Peyer's patch (tissue), 4 donors: ENCODE measurements at regions not wholly inside any gene's neighbourhood (a gene's known extent, or its start where the extent isn't known, plus 50 kb on each side); places are given as distances from the start of the nearest gene placed in this dataset.

Source experiments
- DNase-seq, 3 donors: peaks; one replicate each; pipeline ENCODE4 v3.0.0-alpha.2; 2017 to 2019
- H3K27ac ChIP-seq, 4 donors: fragments of 200-600 bp; sonication (generic); one replicate each; pipeline ENCODE4 v1.5.1; 2016 to 2019
- H3K27me3 ChIP-seq, 2 donors: fragments of 200-600 bp; sonication (generic); one replicate each; pipeline ENCODE4 v1.5.1; 2019
- H3K36me3 ChIP-seq, 3 donors: fragments of 200-600 bp; sonication (generic); one replicate each; pipeline ENCODE4 v1.5.1; 2016 to 2019
- H3K4me1 ChIP-seq, 4 donors: fragments of 200-600 bp; sonication (generic); one replicate each; pipeline ENCODE4 v1.5.1; 2016 to 2019
- H3K4me3 ChIP-seq, 4 donors: fragments of 200-600 bp; sonication (generic); 1 replicate in 3 of 4; 2 replicates in 1 of 4; pipeline ENCODE4 v1.5.1; 2016 to 2019; ENCODE audit warnings: mild to moderate bottlenecking in 1 of 4
- H3K9me3 ChIP-seq, 4 donors: fragments of 200-600 bp; sonication (generic); one replicate each; pipeline ENCODE4 v1.5.1; 2016 to 2019; ENCODE audit warnings: mild to moderate bottlenecking in 1 of 4
- POLR2A ChIP-seq, 2 donors: fragments of 450-650 bp; IDR thresholded peaks; one replicate each; pipeline ENCODE4 v1.5.1; 2017; ENCODE audit warnings: antibody characterized with exemption in 2 of 2, mild to moderate bottlenecking in 2 of 2, moderate library complexity in 2 of 2
- TF ChIP-seq, protein P1 (sequence below), 6 experiments: fragments of 450-650 bp in 4 of 6; fragments of 200-600 bp in 2 of 6; sonication (generic) in 1 of 6; IDR thresholded peaks; one replicate each; pipeline ENCODE4 v1.5.1; 2017 to 2019; ENCODE audit warnings: antibody characterized with exemption in 6 of 6, mild to moderate bottlenecking in 3 of 6, moderate library complexity in 1 of 6

DNA sequence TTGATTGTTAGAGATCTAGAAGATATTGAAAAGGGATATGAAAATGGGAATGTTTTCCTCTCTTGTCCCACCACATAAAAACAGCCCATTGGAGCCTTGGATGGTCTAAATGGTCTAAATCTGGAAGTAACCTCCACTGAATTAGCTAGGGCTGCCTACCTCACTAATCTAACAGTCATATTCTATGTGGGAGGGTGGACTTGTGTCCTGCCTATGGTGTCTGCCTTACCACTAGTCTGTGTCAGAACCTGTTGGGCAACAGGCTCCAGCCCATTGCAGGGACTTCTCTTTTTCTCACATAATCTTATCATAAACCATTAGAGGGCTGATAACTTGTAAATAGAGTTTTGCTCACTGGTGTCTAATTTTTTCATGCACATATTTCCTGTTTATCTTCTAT, 548.8 kb upstream of the CDH18 start:
- Histone ChIP-seq H3K4me3 (no peak overlapping the region), H3K4me1 (no peaks in the 10 kb centered on the region), H3K27ac (no peak overlapping the region), H3K27me3 (no peaks in the 10 kb centered on the region), H3K9me3 (no peaks in the 10 kb centered on the region), H3K36me3 (no peaks in the 10 kb centered on the region)
- DNase-seq, result no peak
- TF ChIP-seq, protein P1, sequence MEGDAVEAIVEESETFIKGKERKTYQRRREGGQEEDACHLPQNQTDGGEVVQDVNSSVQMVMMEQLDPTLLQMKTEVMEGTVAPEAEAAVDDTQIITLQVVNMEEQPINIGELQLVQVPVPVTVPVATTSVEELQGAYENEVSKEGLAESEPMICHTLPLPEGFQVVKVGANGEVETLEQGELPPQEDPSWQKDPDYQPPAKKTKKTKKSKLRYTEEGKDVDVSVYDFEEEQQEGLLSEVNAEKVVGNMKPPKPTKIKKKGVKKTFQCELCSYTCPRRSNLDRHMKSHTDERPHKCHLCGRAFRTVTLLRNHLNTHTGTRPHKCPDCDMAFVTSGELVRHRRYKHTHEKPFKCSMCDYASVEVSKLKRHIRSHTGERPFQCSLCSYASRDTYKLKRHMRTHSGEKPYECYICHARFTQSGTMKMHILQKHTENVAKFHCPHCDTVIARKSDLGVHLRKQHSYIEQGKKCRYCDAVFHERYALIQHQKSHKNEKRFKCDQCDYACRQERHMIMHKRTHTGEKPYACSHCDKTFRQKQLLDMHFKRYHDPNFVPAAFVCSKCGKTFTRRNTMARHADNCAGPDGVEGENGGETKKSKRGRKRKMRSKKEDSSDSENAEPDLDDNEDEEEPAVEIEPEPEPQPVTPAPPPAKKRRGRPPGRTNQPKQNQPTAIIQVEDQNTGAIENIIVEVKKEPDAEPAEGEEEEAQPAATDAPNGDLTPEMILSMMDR (IDR thresholded peaks at IDR 0.05), result no peak
- no peak for TF ChIP-seq POLR2A (IDR thresholded peaks at IDR 0.05)

DNA sequence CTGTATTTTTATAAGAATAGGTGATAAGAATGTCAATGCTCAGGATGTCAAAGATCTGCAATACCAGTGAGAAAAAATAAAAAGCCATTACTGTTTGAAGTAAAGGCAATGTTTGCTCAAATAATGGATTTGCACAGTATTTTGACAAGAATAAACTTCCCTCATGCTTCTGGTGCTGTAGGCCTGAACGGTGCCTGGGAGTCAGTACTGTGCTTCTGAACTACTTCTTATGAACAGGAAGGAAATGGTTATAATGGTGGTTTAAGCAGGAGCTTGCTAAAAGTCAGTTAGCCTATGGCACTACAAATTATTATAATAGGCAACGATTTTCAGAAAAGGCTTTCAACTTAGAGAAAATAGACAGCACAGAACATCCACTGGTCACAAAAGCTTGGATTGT, 548.3 kb upstream of the CDH18 start:
- no peaks in the 10 kb centered on the region for H3K4me1 ChIP-seq
- no peaks in the 10 kb centered on the region for H3K27me3 ChIP-seq
- no peak overlapping the region for H3K4me3 ChIP-seq
- no peaks in the 10 kb centered on the region for H3K9me3 ChIP-seq
- H3K27ac ChIP-seq, result no peak overlapping the region
- DNase-seq, result no peak
- H3K36me3 ChIP-seq, result no peaks in the 10 kb centered on the region
- TF ChIP-seq POLR2A (IDR thresholded peaks at IDR 0.05), result no peak

DNA sequence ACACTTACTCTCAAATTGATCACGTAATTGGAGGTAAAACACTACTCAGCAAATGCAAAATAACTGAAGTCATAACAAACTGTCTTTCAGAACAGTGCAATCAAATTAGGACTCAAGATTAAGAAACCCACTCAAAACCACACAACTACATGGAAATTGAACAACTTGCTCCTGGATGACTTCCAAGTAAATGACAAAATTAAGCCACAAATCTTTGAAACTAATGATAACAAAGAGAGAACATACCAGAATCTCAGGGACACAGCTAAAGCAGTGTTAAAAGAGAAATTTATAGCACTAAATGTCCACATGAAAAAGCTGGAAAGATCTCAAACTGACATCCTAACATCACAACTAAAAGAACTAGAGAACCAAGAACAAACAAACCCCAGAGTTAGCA, 540.5 kb upstream of the CDH18 start:
- Histone ChIP-seq H3K27me3 (no peaks in the 10 kb centered on the region), H3K36me3 (no peaks in the 10 kb centered on the region), H3K4me3 (no peak overlapping the region), H3K4me1 (no peaks in the 10 kb centered on the region), H3K9me3 (no peaks in the 10 kb centered on the region), H3K27ac (no peak overlapping the region)
- DNase-seq, result no peak
- no peak for TF ChIP-seq POLR2A (IDR thresholded peaks at IDR 0.05)
- TF ChIP-seq, protein P1 (IDR thresholded peaks at IDR 0.05), result no peak

DNA sequence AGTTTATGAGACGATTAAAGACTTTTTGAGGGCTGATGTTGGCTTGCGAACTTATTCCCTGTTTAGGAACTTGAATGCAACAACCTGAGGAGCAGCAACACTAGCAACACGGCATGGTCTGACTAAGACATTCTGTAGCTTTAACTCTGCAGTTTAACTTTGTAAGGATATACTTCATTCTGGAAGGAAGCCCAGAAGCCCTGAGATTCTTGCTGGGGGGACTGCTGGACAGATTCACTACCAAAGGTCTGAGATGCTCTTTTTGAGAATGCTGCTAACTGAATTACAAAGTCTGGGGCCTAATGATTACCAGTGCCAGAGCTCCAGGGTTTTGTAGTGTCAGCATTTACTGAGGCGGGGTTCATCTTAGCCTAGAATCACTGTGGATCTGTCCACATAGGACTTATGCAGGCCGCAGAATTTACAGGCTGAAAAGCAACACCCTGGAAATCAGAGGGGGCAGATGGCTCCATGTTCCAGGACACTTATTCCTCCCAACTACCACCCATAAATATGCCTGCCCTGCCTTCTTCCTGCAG, 537.1 kb upstream of the CDH18 start:
- Histone ChIP-seq H3K4me3 (no peak overlapping the region), H3K36me3 (no peaks in the 10 kb centered on the region), H3K9me3 (no peaks in the 10 kb centered on the region), H3K27ac (no peak overlapping the region), H3K27me3 (no peaks in the 10 kb centered on the region), H3K4me1 (no peaks in the 10 kb centered on the region)
- no peak for DNase-seq
- TF ChIP-seq POLR2A (IDR thresholded peaks at IDR 0.05), result no peak
- TF ChIP-seq, protein P1 (IDR thresholded peaks at IDR 0.05), result no peak

DNA sequence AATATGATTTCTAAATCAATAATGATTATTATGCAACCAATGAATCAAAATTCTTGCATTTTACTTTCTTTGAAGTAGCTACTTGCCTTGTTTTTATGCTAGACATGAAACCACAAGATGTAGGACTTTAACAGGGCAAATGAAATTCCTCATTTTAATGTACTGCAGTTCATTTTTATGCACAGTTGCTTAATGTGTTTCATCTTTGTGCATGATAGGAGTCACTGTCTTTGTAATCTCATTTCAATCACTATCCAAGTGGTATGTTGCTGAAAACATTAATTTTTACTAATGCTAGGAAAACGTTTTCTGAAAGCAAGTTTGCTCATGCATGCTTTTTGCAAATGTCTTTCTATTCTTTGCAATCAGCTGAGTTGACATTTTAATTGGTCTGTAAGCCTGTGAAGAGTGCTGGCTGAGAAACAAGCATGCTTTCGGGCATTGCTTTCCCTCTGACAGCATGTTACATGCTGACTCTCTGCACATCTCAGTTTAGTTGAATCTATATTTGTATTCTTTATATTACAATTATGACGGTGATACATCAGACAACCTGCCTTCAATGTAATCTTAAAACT, 535.0 kb upstream of the CDH18 start:
- Histone ChIP-seq H3K9me3 (no peaks in the 10 kb centered on the region), H3K4me3 (no peak overlapping the region), H3K27me3 (no peaks in the 10 kb centered on the region), H3K36me3 (no peaks in the 10 kb centered on the region), H3K4me1 (no peaks in the 10 kb centered on the region), H3K27ac (no peak overlapping the region)
- no peak for DNase-seq
- no peak for TF ChIP-seq POLR2A (IDR thresholded peaks at IDR 0.05)
- TF ChIP-seq, protein P1 (IDR thresholded peaks at IDR 0.05), result no peak

DNA sequence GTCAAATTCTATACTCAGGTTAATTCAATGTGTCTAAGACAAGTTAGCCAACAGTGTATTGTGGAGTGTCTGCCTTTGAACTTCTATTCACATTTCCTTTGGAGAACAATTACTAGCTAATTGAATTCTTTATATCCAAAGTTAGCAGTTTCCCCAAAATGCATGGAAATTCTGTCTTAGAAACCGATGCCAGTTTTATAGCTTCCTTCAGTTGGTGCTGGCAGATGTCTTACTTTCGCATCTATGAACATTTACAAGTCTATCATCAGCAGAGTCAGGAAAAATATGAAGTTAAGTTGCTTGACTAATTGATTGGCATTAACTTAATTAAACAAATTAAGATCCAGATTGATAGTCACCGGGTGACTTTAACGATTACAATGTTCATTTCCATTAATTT, 527.6 kb upstream of the CDH18 start:
- H3K27me3 ChIP-seq, result no peaks in the 10 kb centered on the region
- TF ChIP-seq, protein P1 (IDR thresholded peaks at IDR 0.05), result no peak
- TF ChIP-seq POLR2A (IDR thresholded peaks at IDR 0.05), result no peak
- H3K4me1 ChIP-seq, result no peaks in the 10 kb centered on the region

More for the DNA sequence above, 527.6 kb upstream of the CDH18 start:
- peaks cover 0 to 3% (median 0%) of the 10 kb centered on the region in 4 donors for H3K9me3 ChIP-seq
- no peak overlapping the region for H3K4me3 ChIP-seq
- no peaks in the 10 kb centered on the region for H3K36me3 ChIP-seq
- no peak for DNase-seq
- H3K27ac ChIP-seq, result no peak overlapping the region
